Inflammatory macrophage (primary cell): ENCODE measurements at regions not wholly inside any gene's neighbourhood (a gene's known extent, or its start where the extent isn't known, plus 50 kb on each side); places are given as distances from the start of the nearest gene placed in this dataset.

Experiments
- DNase-seq, 2 donors: peaks; one replicate each; pipeline ENCODE4 v3.0.0-alpha.2; 2020 to 2022

DNA sequence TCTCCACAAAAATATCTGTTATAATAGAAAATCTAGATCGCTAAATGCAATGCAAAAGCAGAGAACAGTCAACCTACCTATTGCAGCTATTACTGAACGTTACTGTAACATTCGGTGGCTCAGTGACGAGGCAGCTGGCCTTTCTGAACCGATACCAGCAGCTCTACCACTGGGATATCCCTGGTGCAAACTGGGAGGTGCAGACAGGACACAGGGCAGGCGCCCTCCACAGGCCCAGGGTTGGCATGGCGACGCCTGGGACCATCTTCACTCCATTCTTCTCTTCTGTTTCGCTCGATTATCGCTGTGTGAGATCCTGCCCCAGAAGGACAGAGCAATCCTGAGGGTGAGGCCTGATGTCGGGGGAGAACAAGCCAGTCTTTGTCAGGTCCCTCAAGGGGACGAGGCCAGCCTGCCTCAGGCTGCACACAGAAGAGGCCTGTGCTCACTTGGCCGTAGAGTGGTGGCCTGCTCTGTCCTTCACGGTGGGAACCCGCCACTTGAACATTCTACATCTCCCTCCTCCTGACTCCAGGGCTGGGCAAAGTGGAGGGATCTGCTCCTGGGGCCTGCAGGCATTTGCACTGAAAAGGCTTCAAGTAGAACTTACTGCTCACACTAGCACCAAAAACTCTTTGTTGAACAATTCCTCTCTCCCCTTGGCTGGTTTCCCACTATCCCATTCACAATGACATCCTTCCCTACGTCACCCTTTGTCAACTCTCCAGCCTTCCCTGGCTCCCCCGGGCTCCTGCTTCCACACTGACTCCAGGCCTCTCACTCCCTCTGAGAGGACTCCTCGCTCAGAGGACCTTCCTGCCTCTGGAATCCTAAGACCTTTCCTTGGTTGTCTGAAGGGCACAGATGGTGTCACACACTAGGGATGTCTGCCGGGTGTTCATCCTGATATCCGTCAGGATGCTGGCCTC is 49.7 kb downstream of the CYRIA start:
- DNase-seq, result no peak

DNA sequence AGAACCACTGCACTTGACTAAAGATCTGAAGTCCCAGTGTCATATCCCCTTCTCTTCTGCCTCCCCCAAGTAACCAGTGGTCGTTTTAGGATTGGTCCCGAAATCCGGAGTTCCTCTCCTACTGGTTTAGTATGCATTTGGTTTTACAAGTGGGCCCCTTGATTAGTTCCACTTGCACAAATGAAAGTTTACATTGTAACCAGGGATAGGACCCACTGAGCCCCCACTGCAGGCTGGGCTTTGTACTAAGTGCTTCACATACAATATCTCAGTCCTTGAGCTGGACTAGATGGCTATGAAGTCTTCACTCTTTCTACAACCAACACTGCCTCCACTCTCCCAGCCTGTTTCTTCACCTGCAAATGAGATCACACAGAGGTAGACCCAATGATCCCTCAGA is 50.4 kb downstream of the CYRIA start:
- no peak for DNase-seq

DNA sequence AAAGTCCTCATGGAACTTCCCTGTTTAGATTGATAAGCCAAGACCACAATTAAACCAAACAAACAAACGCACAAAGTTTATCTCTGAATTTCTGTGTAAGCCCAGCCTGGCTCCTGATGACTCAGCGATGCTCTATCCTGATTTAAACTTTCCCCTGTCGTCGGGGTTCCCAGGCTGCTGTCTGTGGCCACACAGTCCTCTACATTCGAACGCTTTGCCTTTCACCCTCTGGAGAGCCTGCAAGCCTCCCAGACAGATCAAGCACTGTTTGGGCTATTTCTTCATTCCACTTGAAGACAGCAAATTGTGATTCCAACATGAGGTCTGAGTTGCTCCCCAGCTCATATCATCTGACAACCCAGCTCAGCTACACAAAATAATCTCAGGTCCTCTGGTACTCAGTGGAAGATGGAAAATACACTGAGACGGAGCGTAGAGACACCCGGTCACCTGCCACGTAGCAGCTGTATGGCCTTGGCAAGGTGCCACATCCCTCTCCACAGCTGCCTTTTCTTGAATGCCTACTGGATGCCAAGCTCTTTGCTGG is 51.2 kb downstream of the CYRIA start:
- no peak for DNase-seq

DNA sequence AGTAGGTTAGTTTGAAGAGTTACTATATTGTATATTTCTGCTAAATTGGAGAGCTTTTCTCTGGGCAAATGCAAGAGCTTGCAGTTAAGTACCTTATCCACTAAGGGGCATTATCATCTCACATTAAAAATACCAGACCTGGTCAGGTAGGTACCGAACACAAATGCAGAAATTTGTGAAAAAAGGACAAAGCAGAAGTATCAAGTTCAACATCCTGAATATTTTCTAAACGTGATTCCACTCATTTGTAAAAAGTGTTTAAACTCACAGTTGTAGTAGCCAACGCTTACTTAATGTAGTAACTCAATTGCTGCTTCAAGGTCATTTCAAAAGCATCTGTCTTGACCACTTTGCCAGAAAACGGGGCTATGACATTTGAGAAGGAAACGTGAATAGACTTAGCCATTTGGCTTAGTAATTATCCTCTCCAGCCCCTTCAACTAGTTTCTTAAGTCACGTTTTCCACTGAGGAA is 52.1 kb downstream of the CYRIA start:
- peak; percentile 10 to 24 for DNase-seq

DNA sequence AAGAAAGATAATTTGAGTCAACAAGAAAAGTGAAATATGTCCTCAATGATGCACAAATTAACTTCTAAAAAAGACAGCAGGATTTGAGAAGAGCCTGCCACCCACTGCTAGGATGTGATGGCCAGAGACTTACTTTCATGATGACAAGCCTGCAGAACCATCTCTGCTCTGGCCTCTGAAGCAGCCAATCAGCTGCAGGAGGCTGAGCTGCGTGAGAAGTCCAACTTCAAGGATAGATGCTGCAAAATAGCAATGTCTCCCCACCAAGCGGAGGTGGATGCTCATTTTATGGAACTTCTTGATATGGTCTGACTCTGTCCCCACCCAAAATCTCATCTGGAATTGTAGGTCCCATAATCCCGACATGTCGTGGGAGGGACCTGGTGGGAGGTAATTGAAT is 53.1 kb downstream of the CYRIA start:
- no peak for DNase-seq

DNA sequence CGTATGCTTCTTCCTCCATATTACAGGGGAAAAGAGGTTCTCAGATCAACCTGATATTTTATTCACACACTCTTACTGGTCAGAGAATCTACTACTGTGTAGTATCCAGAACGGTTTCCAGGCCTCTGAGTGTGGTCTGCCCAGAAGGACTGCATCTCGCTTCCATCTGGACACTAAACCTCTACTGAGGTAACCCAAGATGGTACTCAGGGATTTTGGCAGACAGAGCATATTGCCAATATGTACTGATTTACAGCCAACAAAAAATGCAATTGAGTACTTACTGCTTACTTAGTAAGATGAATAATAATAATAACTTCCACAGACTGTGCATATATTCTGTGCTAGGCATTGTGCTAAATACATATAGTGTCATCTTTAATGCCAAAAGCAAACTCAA is 55.8 kb downstream of the CYRIA start:
- no peak for DNase-seq

DNA sequence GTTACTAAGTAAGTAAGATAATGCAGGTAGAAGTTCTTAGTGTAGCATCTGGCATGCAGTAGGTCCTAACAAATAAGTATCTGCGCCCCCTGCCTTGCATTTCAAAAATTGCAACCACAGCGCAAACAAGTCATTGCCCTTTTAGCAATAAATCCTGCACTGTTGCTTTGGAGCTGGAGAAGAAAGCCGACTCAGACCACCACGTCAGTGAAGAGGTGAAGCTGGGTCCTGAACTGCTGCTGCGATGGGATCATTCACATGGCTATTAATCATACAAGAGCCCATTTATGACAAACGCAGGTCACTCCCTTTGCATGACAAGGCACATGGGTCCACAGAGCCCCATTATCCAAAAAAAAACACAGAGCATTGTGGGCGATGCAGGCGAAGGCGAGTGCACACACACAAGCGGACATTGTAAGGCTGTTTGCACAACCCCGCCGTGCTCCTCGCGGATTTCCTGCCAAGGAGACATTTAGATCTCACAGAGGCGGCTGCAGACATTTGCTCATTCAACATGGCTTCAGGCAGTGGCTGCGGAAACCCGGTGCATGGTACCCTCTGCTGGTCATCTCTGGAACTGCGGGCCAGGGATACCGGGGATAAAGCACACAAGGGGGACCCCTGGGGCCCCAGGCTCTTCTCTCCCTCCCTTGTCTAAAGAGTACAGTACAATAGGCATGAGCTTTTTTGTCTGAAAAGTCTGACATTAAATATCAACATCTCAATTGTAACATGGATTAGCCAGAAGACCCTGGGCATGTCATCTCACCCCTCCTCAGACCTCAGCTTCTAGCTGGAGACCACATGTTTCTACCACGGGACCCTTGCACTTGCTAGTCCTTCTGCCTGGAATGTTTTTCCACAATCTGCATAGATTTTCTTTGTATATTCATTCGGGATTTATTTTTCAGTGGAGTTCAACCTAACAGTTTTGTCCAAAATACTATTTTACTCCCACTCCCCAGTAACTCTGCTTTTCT is 56.7 kb downstream of the CYRIA start:
- peak; percentile 88 to 89 for DNase-seq

DNA sequence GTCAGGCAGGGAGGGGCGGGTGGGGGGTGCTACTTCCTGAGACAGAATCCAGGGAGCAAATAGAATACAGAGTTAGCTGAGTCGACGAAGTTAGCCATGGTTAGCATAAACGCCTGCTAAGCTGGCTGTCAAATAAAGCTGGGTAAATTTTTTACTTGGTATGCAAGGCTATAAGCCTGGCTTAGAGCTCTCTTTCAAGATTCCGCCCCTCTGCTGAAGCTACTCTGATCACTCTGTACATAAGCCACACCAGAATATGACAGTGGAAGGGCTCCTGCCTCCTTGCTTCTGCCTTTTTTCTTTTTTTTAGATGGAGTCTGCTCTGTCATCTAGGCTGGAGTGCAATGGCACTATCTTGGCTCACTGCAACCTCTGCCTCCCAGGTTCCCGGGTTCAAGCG is 58.3 kb downstream of the CYRIA start:
- DNase-seq, result no peak

DNA sequence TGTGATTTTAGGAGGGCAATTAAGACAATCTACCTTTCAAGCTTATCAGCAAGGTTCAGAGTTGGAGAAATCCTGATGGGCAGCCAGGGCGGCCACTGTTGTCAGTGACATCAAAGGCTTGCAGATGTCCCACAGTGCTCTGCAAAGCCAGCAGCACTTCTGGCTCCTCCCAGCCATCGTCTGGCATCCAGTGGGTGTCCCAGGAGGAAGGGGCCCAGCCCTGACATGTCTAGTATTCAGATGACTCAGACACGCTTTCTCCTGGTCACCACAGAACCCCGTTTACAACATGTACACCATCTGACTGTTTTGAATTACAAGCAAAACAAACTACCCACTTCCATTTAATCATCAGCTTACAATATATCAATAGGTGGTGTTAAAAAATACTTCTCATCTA is 61.4 kb downstream of the CYRIA start:
- peak; percentile 10 to 52 for DNase-seq

DNA sequence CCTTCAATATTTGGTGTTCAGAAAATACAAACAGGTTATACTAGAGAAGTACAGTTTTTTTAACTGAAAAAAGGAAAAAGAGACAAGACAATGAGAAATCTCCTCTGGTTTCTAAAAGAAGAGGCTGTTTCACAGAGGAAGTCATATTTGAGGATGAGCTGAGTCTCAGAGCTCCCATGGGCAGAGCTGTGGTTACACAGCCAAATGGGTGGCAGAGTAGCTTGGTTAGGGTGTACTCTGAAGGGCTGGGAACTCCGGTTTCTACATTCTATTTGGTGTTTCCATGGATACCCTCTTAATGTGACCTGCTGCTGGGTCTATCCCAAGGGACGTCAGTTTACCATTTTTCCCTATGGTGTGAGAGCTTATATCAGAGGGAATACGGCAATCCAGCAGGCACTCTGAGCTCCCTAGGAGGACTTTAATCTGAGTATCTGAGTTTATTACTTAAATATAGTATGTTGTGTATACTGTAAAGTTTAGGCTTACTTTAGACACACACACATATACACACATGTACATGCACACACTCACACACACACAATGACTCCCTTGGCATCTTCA is 74.2 kb downstream of the CYRIA start:
- DNase-seq, result no peak

DNA sequence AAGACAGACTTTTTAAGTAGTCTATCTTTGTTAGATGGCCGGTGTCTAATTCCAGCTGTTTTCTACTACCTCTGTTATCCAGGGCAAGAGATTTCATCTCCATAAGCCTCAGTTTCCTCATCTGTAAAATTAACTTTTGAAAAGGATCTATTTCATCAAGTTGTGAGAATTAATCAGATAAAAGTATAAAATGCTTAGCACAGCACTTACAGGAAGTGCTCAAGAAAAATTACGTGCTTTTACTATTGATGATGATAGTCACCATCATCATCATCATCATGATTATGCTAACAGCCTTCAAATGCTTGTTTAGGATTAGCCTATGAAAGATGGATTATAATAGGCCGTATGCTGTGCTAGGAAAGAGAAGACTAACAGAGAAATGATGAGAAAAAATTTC is 76.2 kb downstream of the CYRIA start:
- DNase-seq, result no peak

DNA sequence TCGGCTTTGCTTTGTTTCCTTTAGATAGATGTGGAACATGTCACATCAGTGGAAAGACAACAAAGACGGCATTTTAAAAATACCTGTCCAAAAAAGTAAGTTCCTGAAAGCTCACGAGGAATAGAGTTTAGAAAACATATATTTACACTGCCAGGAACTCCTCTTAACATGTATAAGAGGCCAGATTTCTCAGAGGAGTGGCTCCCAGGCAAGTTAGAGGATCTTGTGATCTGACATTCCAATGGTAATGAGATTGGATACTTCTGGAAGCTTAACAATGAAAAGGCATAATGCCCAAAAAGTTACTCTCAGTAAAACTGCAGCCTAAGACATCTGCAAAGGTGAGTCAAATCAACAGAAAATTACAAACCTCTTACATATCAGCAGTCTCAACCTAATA is 77.1 kb downstream of the CYRIA start:
- DNase-seq, result no peak

DNA sequence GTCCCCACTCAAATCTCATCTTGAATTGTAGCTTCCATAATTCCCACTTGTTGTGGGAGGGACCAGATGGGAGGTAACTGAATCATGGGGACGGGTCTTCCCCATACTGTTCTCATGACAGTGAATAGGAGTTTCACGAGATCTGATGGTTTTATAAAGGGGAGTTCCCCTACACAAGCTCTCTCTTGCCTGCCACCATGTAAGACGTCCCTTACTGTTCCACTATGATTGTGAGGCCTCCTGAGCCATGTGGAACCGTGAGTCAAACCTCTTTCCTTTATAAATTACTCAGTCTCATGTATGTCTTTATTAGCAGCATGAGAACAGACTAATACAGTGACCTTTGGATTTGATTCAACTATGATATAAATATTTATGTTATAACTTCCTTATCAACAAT is 78.0 kb downstream of the CYRIA start:
- no peak for DNase-seq

DNA sequence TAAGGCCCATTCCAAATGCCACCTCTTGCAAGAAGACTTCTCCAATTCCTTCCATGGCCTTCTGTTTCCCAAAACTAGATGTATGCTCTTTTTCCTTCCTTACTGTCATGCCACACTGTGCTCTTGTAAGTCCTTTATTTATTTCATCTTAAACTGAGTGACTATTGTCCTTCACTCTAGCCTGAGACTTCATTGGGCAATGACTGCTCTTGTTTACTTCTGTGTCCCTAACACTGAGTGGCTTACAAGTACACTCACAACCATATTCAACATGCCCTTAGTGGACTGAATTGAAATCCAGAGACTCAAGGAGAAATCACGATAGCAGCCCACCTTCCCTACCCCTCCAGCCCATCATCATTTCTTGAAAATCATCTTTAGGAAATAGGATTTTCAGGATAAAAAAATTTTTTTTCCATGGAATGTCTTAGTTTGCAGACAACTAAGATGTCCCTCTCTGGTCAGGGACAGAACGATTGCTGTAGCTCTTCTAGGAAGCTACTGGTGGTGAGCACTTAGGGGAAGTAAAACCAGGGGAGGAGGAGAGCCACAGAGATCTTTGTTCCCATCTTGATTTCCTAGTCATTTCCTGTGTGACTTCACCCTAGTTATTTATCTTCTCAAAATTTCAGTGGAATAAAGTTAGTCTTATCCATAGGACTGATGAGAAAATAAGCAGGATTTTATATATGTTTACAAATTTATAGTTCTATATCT is 80.7 kb downstream of the CYRIA start:
- DNase-seq, result peak; percentile 41 to 48

DNA sequence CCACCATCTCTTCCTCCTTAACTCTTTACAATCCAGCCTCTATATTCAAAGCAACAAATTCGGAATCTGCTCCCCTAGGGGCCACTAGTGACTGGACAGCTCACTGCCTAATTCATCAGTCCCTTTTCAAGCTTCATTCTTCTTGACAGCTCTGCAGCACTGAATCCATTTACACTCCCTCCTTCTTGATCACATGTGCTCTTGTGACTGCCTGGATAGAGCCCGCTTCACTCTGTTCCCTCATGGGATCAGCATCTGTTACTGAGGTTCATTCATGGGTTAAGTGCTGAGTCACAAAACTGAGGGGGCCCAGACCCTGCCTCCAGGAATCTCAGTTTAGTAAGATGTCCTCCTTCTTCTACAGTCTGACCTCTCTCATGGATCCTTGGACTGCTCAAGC is 81.5 kb downstream of the CYRIA start:
- no peak for DNase-seq

DNA sequence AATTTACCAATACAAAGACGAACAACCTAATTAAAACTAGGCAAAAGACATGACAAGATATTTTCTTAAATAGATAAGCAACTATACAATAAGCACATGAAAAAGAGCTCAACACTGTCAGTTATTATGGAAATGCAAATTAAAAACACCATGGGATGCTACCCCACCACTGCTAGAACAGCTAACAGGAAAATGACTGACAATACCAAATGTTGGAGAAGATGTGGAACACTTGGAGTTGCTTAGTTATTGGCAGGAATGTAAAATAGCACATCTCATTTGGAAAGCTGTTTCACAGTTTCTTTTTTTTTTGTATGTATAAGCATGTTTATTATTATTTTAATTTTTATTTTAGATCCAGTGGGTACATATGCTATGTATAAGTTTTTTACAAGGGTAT is 84.4 kb downstream of the CYRIA start:
- DNase-seq, result no peak

DNA sequence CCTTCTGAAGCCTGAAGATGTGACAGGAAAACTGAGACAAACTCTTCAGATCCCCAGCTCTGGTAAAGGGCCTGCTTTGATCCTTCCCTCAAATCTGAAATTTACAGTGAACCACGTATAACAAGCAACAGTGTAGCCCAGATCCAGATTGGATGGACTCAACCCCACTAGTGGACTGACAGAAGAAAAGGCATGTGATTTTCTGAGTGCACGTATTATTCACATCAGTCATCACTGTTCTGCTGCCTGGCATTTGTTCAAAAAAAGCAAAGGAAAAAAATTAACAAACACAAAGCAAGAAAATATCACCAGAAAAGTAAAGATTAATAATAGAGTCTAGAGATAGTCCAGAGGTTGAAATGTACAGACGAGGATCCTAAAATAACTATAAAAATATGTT is 87.6 kb downstream of the CYRIA start:
- DNase-seq, result no peak

DNA sequence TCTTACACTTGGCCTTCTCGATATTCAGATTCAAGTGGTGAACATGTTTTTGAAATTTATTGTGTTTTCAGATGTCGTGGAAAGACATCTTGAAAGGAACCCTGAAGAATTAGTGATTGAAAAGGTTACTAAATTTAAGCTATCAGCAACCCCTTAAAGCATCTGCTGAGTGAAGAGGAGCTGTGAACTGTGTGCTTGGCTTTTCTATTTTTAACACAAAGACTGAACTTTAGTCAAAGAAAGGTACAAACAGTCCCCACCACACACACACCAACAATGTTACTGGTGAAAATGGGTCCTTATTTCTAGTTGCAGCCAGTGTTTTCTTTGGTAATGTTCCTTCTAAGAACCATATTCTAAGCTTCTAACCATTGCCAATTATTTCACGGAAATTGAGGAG is 95.1 kb downstream of the CYRIA start:
- no peak for DNase-seq

DNA sequence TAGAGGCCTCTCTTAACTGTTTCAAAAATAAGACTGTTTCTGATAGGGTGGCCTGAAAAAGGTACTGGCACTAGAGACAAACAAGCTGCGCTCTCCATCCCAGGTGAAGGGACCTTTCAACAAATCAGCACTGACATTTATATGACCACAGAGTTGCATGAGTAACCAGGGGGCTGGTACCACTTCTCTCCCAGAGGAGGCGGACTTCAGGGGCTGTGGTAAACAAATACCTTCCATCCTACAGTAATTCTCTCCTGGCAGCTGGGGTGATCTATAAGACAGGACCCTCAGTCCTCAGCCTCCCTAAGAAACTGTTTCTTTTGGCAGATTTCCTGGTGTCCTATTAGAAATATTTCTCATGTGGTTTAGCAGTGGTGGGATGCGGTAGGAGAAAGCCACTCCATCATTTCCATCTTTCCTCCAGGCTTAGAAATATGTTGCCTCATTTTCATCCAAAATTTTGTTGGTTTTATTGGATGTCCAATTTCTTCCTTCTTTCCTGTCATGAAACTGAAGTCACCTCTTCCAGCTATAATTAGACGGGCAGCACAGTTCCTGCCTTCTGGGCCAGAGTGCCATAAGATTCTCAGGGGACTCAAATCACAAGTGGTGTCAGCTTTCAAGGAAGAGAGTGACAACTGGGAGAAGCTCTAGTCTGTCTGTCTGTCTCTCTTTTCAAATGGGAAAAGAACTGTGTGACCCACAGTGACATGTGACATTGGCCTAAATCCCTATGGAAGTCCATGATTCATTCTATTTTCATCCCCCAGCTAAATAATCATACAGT is 96.4 kb downstream of the CYRIA start:
- no peak for DNase-seq

DNA sequence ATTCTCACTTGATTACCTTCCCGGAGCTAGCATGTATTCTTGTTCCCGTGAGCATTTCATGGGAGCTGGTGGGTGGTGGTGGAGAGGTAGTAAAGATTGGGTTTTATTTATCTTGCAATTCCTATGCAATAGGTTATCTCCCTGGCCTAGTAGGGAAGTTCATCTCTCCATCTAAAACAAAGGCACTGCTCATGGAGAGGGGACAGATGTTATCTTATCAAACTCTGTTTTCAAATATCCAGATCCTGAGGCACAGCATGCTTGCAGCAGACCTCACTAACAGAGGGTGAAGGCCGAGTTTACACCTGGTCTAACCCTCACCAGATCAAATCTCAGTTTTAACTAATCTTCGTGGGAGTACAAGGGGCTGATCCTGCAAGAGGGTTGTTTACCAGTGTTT is 98.9 kb downstream of the CYRIA start:
- no peak for DNase-seq

DNA sequence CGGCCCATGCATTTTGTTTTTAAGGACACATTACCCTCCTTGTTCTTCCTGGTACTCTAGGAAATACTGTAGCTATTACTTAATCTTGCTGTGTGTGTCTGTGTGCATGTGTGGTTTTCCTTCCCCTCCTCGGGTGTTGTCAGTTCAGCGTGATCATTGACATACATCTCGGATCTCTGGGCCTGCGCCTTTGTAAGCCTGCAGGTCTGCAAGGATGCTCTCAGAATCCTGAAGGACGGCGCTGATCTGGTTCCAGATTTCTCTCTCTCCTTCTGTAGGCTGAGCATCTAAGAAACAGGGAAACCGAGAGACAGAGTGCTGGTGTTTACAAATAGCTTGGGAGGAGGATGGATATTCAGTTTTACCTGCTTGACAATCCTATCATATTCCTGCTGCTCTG is 100.2 kb downstream of the CYRIA start:
- DNase-seq, result no peak
